HepG2 (cell line): ENCODE measurements at regions not wholly inside any gene's neighbourhood (a gene's known extent, or its start where the extent isn't known, plus 50 kb on each side); places are given as distances from the start of the nearest gene placed in this dataset.

Experiments used
- ATAC-seq: fragments of 200-7000 bp; cut with Tn5 transposase; 3 replicates; pipeline ENCODE4 v1.9.1; 2020; ENCODE audit warnings: mild to moderate bottlenecking, moderate library complexity
- BruUV-seq: library from RNA; stranded (reverse); fragments of 400-500 nt; replicated peaks from 2 replicates; lab custom pipeline; 2021; lab: Mats Ljungman, UMichigan
- CTCF ChIA-PET: fragments of 300-600 bp; formaldehyde crosslinking; extraction: SDS; loops from one replicate; lab custom pipeline; 2021; ENCODE audit warnings: low total read pairs, inconsistent platforms, low intra/inter-chr PET ratio; lab: Yijun Ruan, JAX
- POLR2A ChIA-PET: fragments of 350-600 bp; sonication (Branson Sonifier 250); formaldehyde crosslinking; loops from one replicate; lab custom pipeline; 2020; ENCODE audit warnings: antibody characterized with exemption, inconsistent platforms; lab: Yijun Ruan, JAX
- DNase-seq: peaks from one replicate; pipeline ENCODE4 v3.0.0-alpha.2; 2015; ENCODE audit warnings: low spot score
- FAIRE-seq: peaks from 3 replicates; lab custom pipeline; 2011; peaks lifted over from hg19 to GRCh38; lab: Jason Lieb, UNC
- H2AFZ ChIP-seq: one replicate; pipeline ENCODE4 v1.6.1; 2011; ENCODE audit warnings: low read length, inconsistent platforms
- H3K27ac ChIP-seq: fragments of 300-600 bp; 3 replicates; pipeline ENCODE4 v1.8.0; 2011; ENCODE audit warnings: mixed run types, mild to moderate bottlenecking, mixed read lengths, low read length, inconsistent platforms; ENCODE audit not compliant: insufficient read depth; ENCODE audit errors: extremely low read length
- H3K27me3 ChIP-seq, 2 experiments: fragments of 200-600 bp in 1 of 2; 2 replicates in 1 of 2; 3 replicates in 1 of 2; pipeline versions ENCODE4 v1.6.0 to v1.8.0; 2011; ENCODE audit warnings: low read length in 2 of 2, mild to moderate bottlenecking in 2 of 2, moderate library complexity in 2 of 2, inconsistent platforms in 1 of 2; ENCODE audit not compliant: insufficient read depth in 2 of 2, control insufficient read depth in 1 of 2
- H3K36me3 ChIP-seq, 2 experiments: fragments of 200-600 bp in 1 of 2; replicated peaks in 1 of 2; 2 replicates in 1 of 2; 3 replicates in 1 of 2; pipeline versions ENCODE4 v1.5.1 to v1.8.0; 2011; ENCODE audit warnings: low read length in 2 of 2, inconsistent platforms in 1 of 2; ENCODE audit not compliant: insufficient read depth in 2 of 2, control insufficient read depth in 1 of 2
- H3K4me1 ChIP-seq: 2 replicates; pipeline ENCODE4 v1.5.1; 2012; ENCODE audit warnings: low read length, inconsistent platforms; ENCODE audit not compliant: insufficient read depth
- H3K4me2 ChIP-seq: 2 replicates; pipeline ENCODE4 v1.6.0; 2011; ENCODE audit warnings: low read depth, low read length, inconsistent platforms
- H3K4me3 ChIP-seq, 3 experiments: fragments of 200-600 bp in 1 of 3; sonication (generic), shearing (Covaris generic) in 1 of 3; replicated peaks in 1 of 3; 2 replicates each; pipeline ENCODE4 v1.5.1; 2011 to 2016; ENCODE audit warnings: low read length in 3 of 3, inconsistent platforms in 2 of 3, low read depth in 2 of 3, mild to moderate bottlenecking in 2 of 3, control low read depth in 1 of 3, mixed read lengths in 1 of 3; ENCODE audit not compliant: insufficient read depth in 1 of 3
- H3K79me2 ChIP-seq: one replicate; pipeline ENCODE4 v1.6.1; 2011; ENCODE audit warnings: low read length, inconsistent platforms; ENCODE audit not compliant: insufficient read depth
- H3K9ac ChIP-seq: 2 replicates; pipeline ENCODE4 v1.6.0; 2011; ENCODE audit warnings: mild to moderate bottlenecking, low read depth, low read length, inconsistent platforms; ENCODE audit not compliant: insufficient read depth
- H3K9me3 ChIP-seq: 2 replicates; pipeline ENCODE4 v1.5.1; 2012; ENCODE audit warnings: mild to moderate bottlenecking, low read length
- H4K20me1 ChIP-seq: 2 replicates; pipeline ENCODE4 v1.6.0; 2011; ENCODE audit warnings: inconsistent platforms, mild to moderate bottlenecking, low read length, moderate library complexity; ENCODE audit not compliant: insufficient read depth
- BCL6 ChIP-seq: IDR thresholded peaks from 2 replicates; pipeline ENCODE4 v1.6.1; 2016; ENCODE audit warnings: missing genetic modification reagents, missing compliant biosample characterization
- DRAP1 ChIP-seq: IDR thresholded peaks from 2 replicates; pipeline ENCODE4 v1.6.1; 2016; ENCODE audit warnings: missing genetic modification reagents, missing compliant biosample characterization
- HMGXB3 ChIP-seq: sonication (generic); formaldehyde crosslinking; IDR thresholded peaks from 2 replicates; pipeline ENCODE4 v1.4.0; 2020; ENCODE audit warnings: missing genetic modification reagents, borderline replicate concordance
- ISL2 ChIP-seq: sonication (generic); formaldehyde crosslinking; IDR thresholded peaks from 2 replicates; pipeline ENCODE4 v1.5.0; 2020; ENCODE audit warnings: missing genetic modification reagents
- NR0B2 ChIP-seq: sonication (generic); formaldehyde crosslinking; IDR thresholded peaks from 2 replicates; pipeline ENCODE4 v1.4.0; 2020; ENCODE audit warnings: mild to moderate bottlenecking, missing genetic modification reagents
- PAX8 ChIP-seq: sonication (generic); formaldehyde crosslinking; IDR thresholded peaks from 2 replicates; pipeline ENCODE4 v1.8.0; 2022; ENCODE audit warnings: mild to moderate bottlenecking, missing genetic modification reagents, borderline replicate concordance
- TEAD3 ChIP-seq: optimal IDR thresholded peaks from 2 replicates; pipeline ENCODE3; 2016; ENCODE audit warnings: borderline replicate concordance
- THRA ChIP-seq: sonication (generic); formaldehyde crosslinking; IDR thresholded peaks from 2 replicates; pipeline ENCODE4 v1.4.0; 2020; ENCODE audit warnings: missing genetic modification reagents, borderline replicate concordance
- ZNF207 ChIP-seq: fragments of 450-650 bp; IDR thresholded peaks from 2 replicates; pipeline ENCODE4 v1.6.1; 2016; ENCODE audit warnings: antibody characterized with exemption, borderline replicate concordance
- ZNF382 ChIP-seq: sonication (generic); formaldehyde crosslinking; IDR thresholded peaks from 2 replicates; pipeline ENCODE4 v1.5.0; 2020; ENCODE audit warnings: missing genetic modification reagents, mild to moderate bottlenecking, borderline replicate concordance
- ZNF792 ChIP-seq: IDR thresholded peaks from 2 replicates; pipeline ENCODE4 v1.6.1; 2016
- WGBS: methylation state at CpG from one replicate; pipeline ENCODE4 v1.1.6; 2017; ENCODE audit warnings: low lambda C conversion rate; 5-methylcytosine and 5-hydroxymethylcytosine counted together
- in situ Hi-C: cut with HindIII; loops from 2 replicates; pipeline ENCODE4 v1.10.0; 2017; ENCODE audit warnings: low pct_unique_long_range_greater_than_20kb; ENCODE audit not compliant: extremely low pct_ligation_motif_present
- intact Hi-C: fragments of 100-400 bp; cut with micrococcal nuclease; formaldehyde crosslinking; loops from one replicate; pipeline ENCODE4 v1.10.0; 2022; ENCODE audit not compliant: unreplicated experiment

GRCh38 chr18:27478459-27478858 is 293.4 kb upstream of the CHST9 start:
- TF ChIP-seq ZNF792 (CRISPR knock-in tag) (no peak), NR0B2 (CRISPR knock-in tag) (no peak), ISL2 (CRISPR knock-in tag) (no peak), TEAD3 (no peak), DRAP1 (no peak), THRA (CRISPR knock-in tag) (no peak), ZNF207 (no peak), ZNF382 (CRISPR knock-in tag) (no peak)
- Histone ChIP-seq H2AFZ (no peak overlapping the region), H3K79me2 (no peaks in the 10 kb centered on the region), H3K36me3 (no peaks in the 10 kb centered on the region), H3K4me3 (no peak overlapping the region), H3K4me2 (no peak overlapping the region), H3K9ac (no peak overlapping the region), H4K20me1 (no peaks in the 10 kb centered on the region), H3K4me1 (no peaks in the 10 kb centered on the region), H3K9me3 (no peaks in the 10 kb centered on the region), H3K27ac (no peak overlapping the region), H3K27me3 (no peaks in the 10 kb centered on the region)
- ATAC-seq (no peak), FAIRE-seq (no peak), DNase-seq (no peak)
- BruUV-seq: no TSS peak
- intact Hi-C loops: no loop called here
- in situ Hi-C loops: no loop called here
- ChIA-PET POLR2A (no interaction called here), CTCF (no interaction called here)
- WGBS: 0% methylated on average over 1 of the region's 1 CpG

GRCh38 chr18:27473318-27473717 is 288.2 kb upstream of the CHST9 start:
- H3K4me3 ChIP-seq: no peak overlapping the region
- ChIA-PET CTCF (no interaction called here), POLR2A (no interaction called here)
- WGBS: 11% methylated on average over 6 of the region's 6 CpGs
- no peak for TF ChIP-seq HMGXB3 (CRISPR knock-in tag)
- no peak for TF ChIP-seq PAX8 (CRISPR knock-in tag)
- TF ChIP-seq BCL6: no peak
- H3K9me3 ChIP-seq: no peaks in the 10 kb centered on the region
- FAIRE-seq (no peak), ATAC-seq (no peak), DNase-seq (no peak)
- H3K27me3 ChIP-seq: no peaks in the 10 kb centered on the region
- no peaks in the 10 kb centered on the region for H4K20me1 ChIP-seq
- intact Hi-C loops (no loop called here), in situ Hi-C loops (no loop called here)
- H3K4me1 ChIP-seq: no peaks in the 10 kb centered on the region
- H3K9ac ChIP-seq: no peak overlapping the region
- H3K4me2 ChIP-seq: no peak overlapping the region
- no peaks in the 10 kb centered on the region for H3K36me3 ChIP-seq
- H2AFZ ChIP-seq: no peak overlapping the region
- no TSS peak for BruUV-seq
- H3K27ac ChIP-seq: no peak overlapping the region
- no peaks in the 10 kb centered on the region for H3K79me2 ChIP-seq
